ENCODE measurements at regions not wholly inside any gene's neighbourhood (a gene's known extent, or its start where the extent isn't known, plus 50 kb on each side); places are given as distances from the start of the nearest gene placed in this dataset.

DNA sequence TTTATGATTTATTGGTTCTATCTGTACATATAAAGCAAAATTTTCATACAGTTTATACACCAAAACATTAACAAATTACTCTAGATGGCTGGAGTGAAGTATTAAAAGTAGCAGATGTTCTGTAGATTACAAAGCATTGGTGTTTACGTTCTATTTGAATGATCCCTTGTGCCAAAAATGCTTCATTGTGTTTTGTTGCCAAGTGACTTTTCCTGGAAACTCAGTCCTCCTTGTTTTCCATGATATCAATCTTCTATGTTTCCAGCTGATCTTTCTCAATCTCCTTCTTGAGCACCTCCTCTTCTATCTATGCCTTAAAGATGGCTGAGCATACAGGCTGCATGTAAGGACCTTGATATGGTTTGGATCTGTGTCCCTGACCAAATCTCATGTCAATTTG is 263.6 kb upstream of the CTSO start:
- ChIA-PET POLR2A (no interaction called here), CTCF (no interaction called here)
- no peaks in the 10 kb centered on the region for H3K36me3 ChIP-seq (ENCODE audit: control insufficient read depth, insufficient read depth, low read length)
- DNase-seq (ENCODE audit: low read depth) = no peak
- TF ChIP-seq, protein P1, sequence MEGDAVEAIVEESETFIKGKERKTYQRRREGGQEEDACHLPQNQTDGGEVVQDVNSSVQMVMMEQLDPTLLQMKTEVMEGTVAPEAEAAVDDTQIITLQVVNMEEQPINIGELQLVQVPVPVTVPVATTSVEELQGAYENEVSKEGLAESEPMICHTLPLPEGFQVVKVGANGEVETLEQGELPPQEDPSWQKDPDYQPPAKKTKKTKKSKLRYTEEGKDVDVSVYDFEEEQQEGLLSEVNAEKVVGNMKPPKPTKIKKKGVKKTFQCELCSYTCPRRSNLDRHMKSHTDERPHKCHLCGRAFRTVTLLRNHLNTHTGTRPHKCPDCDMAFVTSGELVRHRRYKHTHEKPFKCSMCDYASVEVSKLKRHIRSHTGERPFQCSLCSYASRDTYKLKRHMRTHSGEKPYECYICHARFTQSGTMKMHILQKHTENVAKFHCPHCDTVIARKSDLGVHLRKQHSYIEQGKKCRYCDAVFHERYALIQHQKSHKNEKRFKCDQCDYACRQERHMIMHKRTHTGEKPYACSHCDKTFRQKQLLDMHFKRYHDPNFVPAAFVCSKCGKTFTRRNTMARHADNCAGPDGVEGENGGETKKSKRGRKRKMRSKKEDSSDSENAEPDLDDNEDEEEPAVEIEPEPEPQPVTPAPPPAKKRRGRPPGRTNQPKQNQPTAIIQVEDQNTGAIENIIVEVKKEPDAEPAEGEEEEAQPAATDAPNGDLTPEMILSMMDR (IDR thresholded peaks at IDR 0.05; ENCODE audit: insufficient read depth, low read depth, low read length) = no peak
- H3K4me3 ChIP-seq (ENCODE audit: low read depth, low read length) = no peak overlapping the region
- no peaks in the 10 kb centered on the region for H3K27me3 ChIP-seq (ENCODE audit: control insufficient read depth, insufficient read depth, low read length)

DNA sequence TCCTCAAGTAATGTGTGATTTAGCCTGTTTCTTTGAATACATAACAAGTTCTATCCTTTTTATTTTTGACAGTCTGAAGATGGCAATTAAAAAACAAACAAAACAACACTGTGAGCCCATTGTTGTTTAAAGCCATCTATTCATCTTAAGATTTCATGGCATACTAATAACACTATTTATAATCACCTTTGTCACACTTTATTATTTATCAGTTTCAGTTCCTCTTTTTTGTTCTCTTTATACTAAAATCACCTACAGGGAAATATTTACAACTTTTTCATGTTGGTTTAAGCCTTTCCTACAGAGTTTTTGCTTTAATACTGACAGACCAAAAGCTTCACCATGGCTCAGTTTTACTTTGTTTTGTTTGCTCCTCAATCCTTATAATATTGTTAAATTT is 247.4 kb upstream of the CTSO start:
- no peaks in the 10 kb centered on the region for H3K27me3 ChIP-seq (ENCODE audit: control insufficient read depth, insufficient read depth, low read length)
- H3K36me3 ChIP-seq (ENCODE audit: control insufficient read depth, insufficient read depth, low read length) = no peaks in the 10 kb centered on the region
- DNase-seq (ENCODE audit: low read depth) = no peak
- CTCF ChIA-PET = no interaction called here
- TF ChIP-seq, protein P1 (IDR thresholded peaks at IDR 0.05; ENCODE audit: insufficient read depth, low read depth, low read length) = no peak
- no peak overlapping the region for H3K4me3 ChIP-seq (ENCODE audit: low read depth, low read length)
- POLR2A ChIA-PET = no interaction called here

DNA sequence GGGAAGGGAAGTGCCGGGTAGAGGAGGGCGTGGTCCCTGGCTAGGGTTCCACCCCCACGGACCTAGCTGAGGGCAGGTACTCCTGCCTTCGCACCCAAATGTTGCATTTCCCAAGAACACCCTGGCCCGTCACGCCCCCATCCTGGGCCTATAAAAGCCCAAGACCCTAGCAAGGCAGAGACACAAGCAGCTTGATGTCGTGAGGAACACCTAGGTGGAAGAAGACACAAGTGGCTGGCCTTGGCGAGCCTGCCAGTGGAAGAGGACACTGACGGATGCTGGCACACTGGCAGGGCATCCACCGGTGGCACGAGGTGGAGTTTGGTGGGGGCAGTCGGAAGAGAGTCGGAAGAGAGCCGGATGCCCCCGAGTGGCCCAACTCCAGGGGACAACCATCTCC is 244.8 kb upstream of the CTSO start:
- no peak for DNase-seq (ENCODE audit: low read depth)
- no peaks in the 10 kb centered on the region for H3K36me3 ChIP-seq (ENCODE audit: control insufficient read depth, insufficient read depth, low read length)
- no peaks in the 10 kb centered on the region for H3K27me3 ChIP-seq (ENCODE audit: control insufficient read depth, insufficient read depth, low read length)
- CTCF ChIA-PET = no interaction called here
- H3K4me3 ChIP-seq (ENCODE audit: low read depth, low read length) = no peak overlapping the region
- POLR2A ChIA-PET = no interaction called here
- TF ChIP-seq, protein P1 (IDR thresholded peaks at IDR 0.05; ENCODE audit: insufficient read depth, low read depth, low read length) = no peak

DNA sequence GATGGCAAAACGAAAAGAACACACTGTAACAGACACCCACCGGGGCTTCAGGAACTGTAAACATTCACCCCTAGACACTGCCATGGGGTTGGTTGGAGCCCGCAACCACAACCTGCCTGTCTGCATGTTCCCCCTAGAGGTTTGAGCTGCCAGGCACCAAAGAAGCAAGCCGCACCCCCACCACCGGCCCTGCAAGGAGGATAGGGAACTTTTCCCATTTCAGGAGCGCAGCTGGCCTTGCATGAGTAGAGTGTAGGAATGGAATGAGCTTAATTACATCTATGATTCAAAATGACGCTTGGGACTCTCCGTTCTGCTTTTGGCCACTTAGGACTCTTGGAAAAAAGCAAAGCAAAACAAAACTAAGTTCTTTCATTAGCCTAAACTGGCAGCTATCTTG is 243.6 kb upstream of the CTSO start:
- Histone ChIP-seq H3K36me3 (ENCODE audit: control insufficient read depth, insufficient read depth, low read length) (no peaks in the 10 kb centered on the region), H3K4me3 (ENCODE audit: low read depth, low read length) (no peak overlapping the region), H3K27me3 (ENCODE audit: control insufficient read depth, insufficient read depth, low read length) (no peaks in the 10 kb centered on the region)
- no peak for DNase-seq (ENCODE audit: low read depth)
- TF ChIP-seq, protein P1 (IDR thresholded peaks at IDR 0.05; ENCODE audit: insufficient read depth, low read depth, low read length) = no peak
- ChIA-PET POLR2A (no interaction called here), CTCF (no interaction called here)

DNA sequence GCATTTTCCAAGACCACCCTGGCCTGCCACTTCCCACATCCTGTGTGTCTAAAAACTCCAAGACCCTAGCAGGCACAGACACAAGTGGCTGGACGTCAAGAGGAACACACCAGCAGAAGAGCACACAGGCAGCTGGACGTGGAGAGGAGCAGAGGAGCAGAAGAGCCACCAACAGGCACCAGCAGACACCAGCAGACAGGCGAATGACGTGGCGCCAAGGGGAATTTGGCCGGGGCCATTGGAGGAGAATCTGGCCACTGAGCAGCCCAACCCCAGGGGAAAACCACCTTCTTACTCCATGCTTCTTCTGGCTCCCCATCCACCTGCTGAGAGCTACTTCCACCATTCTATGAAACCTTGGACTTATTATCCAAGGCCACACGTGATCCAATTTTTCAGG is 243.1 kb upstream of the CTSO start:
- TF ChIP-seq, protein P1 (IDR thresholded peaks at IDR 0.05; ENCODE audit: insufficient read depth, low read depth, low read length) = no peak
- ChIA-PET POLR2A (no interaction called here), CTCF (no interaction called here)
- Histone ChIP-seq H3K36me3 (ENCODE audit: control insufficient read depth, insufficient read depth, low read length) (no peaks in the 10 kb centered on the region), H3K27me3 (ENCODE audit: control insufficient read depth, insufficient read depth, low read length) (no peaks in the 10 kb centered on the region), H3K4me3 (ENCODE audit: low read depth, low read length) (no peak overlapping the region)
- DNase-seq (ENCODE audit: low read depth) = no peak

Data from BJ (cell line).